ENCODE measurements at regions not wholly inside any gene's neighbourhood (a gene's known extent, or its start where the extent isn't known, plus 50 kb on each side); places are given as distances from the start of the nearest gene placed in this dataset.

DNA sequence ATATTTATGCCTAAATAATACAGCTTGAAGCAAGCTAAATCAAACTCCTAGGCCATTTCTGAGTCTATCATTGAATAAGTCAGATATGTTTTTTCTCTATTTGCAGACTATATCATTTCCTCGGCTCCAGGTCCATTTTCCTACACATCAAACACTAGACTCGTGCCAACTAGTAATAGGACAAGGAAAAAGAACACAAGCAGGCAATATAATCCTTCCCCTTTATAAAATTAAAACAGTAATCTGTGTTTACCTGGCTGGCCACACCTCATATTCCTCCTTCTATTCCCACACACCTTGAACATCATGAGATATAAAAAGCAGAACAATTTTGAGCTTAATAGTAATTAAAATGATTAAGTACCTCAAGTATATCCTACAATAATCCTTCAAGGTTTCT lies 325.7 kb downstream of the TFEC start:
- Histone ChIP-seq H3K9me3 (no peaks in the 10 kb centered on the region), H3K4me3 (no peak overlapping the region), H3K36me3 (no peaks in the 10 kb centered on the region), H3K4me1 (no peaks in the 10 kb centered on the region), H3K27me3 (no peaks in the 10 kb centered on the region), H3K27ac (no peak overlapping the region)
- WGBS, result 54% methylated on average over 2 of the region's 2 CpGs
- TF ChIP-seq EP300 (IDR thresholded peaks at IDR 0.05) (no peak), POLR2A (IDR thresholded peaks at IDR 0.05) (no peak), POLR2AphosphoS5 (IDR thresholded peaks at IDR 0.05) (no peak)
- TF ChIP-seq, protein P1, sequence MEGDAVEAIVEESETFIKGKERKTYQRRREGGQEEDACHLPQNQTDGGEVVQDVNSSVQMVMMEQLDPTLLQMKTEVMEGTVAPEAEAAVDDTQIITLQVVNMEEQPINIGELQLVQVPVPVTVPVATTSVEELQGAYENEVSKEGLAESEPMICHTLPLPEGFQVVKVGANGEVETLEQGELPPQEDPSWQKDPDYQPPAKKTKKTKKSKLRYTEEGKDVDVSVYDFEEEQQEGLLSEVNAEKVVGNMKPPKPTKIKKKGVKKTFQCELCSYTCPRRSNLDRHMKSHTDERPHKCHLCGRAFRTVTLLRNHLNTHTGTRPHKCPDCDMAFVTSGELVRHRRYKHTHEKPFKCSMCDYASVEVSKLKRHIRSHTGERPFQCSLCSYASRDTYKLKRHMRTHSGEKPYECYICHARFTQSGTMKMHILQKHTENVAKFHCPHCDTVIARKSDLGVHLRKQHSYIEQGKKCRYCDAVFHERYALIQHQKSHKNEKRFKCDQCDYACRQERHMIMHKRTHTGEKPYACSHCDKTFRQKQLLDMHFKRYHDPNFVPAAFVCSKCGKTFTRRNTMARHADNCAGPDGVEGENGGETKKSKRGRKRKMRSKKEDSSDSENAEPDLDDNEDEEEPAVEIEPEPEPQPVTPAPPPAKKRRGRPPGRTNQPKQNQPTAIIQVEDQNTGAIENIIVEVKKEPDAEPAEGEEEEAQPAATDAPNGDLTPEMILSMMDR (IDR thresholded peaks at IDR 0.05), result no peak
- no peak for DNase-seq (ENCODE audit: low spot score in 2 of 2)

DNA sequence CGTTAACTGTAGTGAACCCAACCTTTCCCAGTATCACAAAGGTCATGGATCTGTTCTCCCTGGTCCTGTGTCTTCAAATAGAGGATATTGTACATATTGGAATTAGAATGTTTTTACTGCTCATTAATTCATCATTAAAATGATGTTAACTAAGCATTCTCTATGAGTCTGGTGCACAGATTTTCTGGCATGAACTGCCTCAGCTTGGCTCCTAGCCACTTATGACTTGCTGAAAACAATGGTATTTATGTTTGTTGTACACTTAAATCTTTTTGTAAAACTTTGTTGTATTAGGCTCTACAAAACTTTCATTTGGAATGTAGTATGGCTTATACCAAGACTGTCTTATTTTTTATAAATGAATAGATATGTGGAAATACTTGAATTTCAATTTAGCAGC lies 329.4 kb downstream of the TFEC start:
- H3K9me3 ChIP-seq, result no peaks in the 10 kb centered on the region
- H3K4me1 ChIP-seq, result no peaks in the 10 kb centered on the region
- DNase-seq (ENCODE audit: low spot score in 2 of 2), result no peak
- H3K4me3 ChIP-seq, result no peak overlapping the region
- H3K27me3 ChIP-seq, result no peaks in the 10 kb centered on the region
- TF ChIP-seq, protein P1 (IDR thresholded peaks at IDR 0.05), result no peak
- TF ChIP-seq POLR2A (IDR thresholded peaks at IDR 0.05) (no peak), POLR2AphosphoS5 (IDR thresholded peaks at IDR 0.05) (no peak), EP300 (IDR thresholded peaks at IDR 0.05) (no peak)
- H3K27ac ChIP-seq, result no peak overlapping the region
- 67% methylated on average over 1 of the region's 1 CpG for WGBS
- H3K36me3 ChIP-seq, result no peaks in the 10 kb centered on the region

DNA sequence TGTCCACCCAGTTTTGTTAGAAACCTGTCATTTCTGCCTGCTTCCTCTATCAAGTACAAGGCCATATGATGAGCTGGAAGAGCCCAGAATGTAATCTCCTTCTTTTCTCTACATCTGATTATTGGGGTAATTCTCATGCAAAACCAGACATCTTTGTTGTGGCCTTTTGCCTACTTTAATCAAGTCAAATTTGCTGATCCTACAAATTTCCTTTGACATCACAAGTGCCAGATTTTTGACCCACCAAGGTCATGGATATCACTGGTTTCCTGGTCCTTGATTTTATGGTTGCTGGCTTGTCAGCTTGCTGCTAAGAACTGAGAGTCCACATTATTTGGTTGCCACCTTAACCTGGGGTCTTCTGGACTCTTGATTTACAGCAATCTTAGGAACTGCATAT lies 336.1 kb downstream of the TFEC start:
- no peak overlapping the region for H3K27ac ChIP-seq
- no peak overlapping the region for H3K4me3 ChIP-seq
- H3K9me3 ChIP-seq, result no peaks in the 10 kb centered on the region
- no peaks in the 10 kb centered on the region for H3K36me3 ChIP-seq
- H3K27me3 ChIP-seq, result no peaks in the 10 kb centered on the region
- TF ChIP-seq EP300 (IDR thresholded peaks at IDR 0.05) (no peak), POLR2A (IDR thresholded peaks at IDR 0.05) (no peak), POLR2AphosphoS5 (IDR thresholded peaks at IDR 0.05) (no peak)
- TF ChIP-seq, protein P1 (IDR thresholded peaks at IDR 0.05), result no peak
- no peaks in the 10 kb centered on the region for H3K4me1 ChIP-seq
- DNase-seq (ENCODE audit: low spot score in 2 of 2), result no peak

DNA sequence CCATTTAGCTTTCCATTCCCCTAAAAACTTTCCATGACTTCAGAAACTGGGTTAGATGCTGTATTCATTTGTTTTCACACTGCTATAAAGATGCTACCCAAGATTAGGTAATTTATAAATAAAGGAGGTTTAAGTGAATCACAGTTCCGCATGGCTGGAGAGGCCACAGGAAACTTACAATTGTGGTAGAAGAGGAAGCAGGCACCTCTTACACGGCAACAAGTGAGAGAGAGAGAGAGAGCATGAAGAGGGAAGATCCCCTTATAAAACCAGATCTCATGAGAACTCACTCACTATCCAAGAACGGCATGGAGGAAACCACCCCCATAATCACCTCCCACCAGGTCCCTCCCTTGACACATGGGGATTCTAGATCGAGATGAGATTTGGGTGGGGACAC lies 336.8 kb downstream of the TFEC start:
- TF ChIP-seq EP300 (IDR thresholded peaks at IDR 0.05) (no peak), POLR2A (IDR thresholded peaks at IDR 0.05) (no peak), POLR2AphosphoS5 (IDR thresholded peaks at IDR 0.05) (no peak)
- TF ChIP-seq, protein P1 (IDR thresholded peaks at IDR 0.05), result no peak
- H3K4me3 ChIP-seq, result no peak overlapping the region
- H3K4me1 ChIP-seq, result no peaks in the 10 kb centered on the region
- H3K9me3 ChIP-seq, result no peaks in the 10 kb centered on the region
- H3K27me3 ChIP-seq, result no peaks in the 10 kb centered on the region
- no peak for DNase-seq (ENCODE audit: low spot score in 2 of 2)
- H3K36me3 ChIP-seq, result no peaks in the 10 kb centered on the region
- no peak overlapping the region for H3K27ac ChIP-seq
- 73% methylated on average over 4 of the region's 4 CpGs for WGBS

DNA sequence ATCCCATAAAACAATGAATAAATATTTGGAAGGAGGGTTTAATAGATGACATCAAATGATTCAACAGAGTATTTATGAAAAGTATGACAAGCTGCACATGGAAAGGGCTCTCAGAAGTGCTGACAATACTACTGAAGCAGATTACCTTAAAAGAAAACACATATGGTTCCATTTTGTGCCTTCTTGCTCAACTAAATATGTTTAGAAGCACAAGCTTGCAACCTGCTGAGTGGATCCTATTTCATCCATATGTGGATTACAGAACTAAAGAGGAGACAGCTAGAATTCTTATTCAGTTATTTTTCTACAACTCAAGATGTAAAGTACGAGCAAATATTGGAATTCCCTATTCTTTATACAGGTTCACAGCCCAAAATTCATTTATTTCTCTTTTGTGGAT lies 340.6 kb downstream of the TFEC start:
- no peaks in the 10 kb centered on the region for H3K9me3 ChIP-seq
- TF ChIP-seq EP300 (IDR thresholded peaks at IDR 0.05) (no peak), POLR2A (IDR thresholded peaks at IDR 0.05) (no peak), POLR2AphosphoS5 (IDR thresholded peaks at IDR 0.05) (no peak)
- TF ChIP-seq, protein P1 (IDR thresholded peaks at IDR 0.05), result no peak
- no peak for DNase-seq (ENCODE audit: low spot score in 2 of 2)
- no peaks in the 10 kb centered on the region for H3K4me1 ChIP-seq
- H3K27me3 ChIP-seq, result no peaks in the 10 kb centered on the region
- no peak overlapping the region for H3K27ac ChIP-seq
- no peak overlapping the region for H3K4me3 ChIP-seq
- 56% methylated on average over 1 of the region's 1 CpG for WGBS
- no peaks in the 10 kb centered on the region for H3K36me3 ChIP-seq

Data from suprapubic skin (tissue), 4 donors.